ENCODE measurements at regions not wholly inside any gene's neighbourhood (a gene's known extent, or its start where the extent isn't known, plus 50 kb on each side); places are given as distances from the start of the nearest gene placed in this dataset.
"Not testable (repeated sequence)": the region's sequence is repeated elsewhere in the genome, so short reads cannot be mapped to it uniquely, and the experiment has no call there.

DNA sequence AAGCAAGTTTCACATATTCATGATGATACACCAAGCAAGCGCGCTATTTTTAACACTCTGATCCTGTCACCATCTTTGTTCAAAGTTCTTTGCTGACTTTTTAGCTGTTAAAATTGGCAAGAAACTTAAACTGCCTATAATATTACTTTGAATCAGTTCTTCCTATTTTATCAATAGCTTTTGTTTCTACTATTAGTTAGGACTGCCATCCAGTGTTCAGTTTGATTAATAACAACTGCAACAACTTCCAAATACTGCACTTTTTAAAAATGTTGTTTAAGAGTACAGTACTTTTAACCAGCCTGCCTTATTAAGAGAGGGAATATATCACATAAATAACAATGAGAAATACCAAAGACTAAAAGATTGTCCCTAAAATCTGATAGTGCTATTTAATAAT is 614.3 kb downstream of the FAM133A start:
- Histone ChIP-seq H3K27me3 (ENCODE audit: control insufficient read depth in 5 of 5, insufficient read depth in 4 of 5, low read length in 5 of 5) (peaks cover 0 to 4% (median 0%) of the 10 kb centered on the region in 5 donors), H3K27ac (ENCODE audit: low read depth, low read length) (no peak overlapping the region), H3K4me1 (ENCODE audit: control insufficient read depth in 5 of 5, insufficient read depth in 5 of 5, low read length in 5 of 5) (no peaks in the 10 kb centered on the region)

GRCh38 chrX:94288972-94289371 is 615.0 kb downstream of the FAM133A start:
- Histone ChIP-seq H3K4me3 (ENCODE audit: low read depth in 1 of 5, low read length in 5 of 5) (no peak overlapping the region), H3K9me3 (ENCODE audit: control insufficient read depth in 5 of 5, low read length in 5 of 5) (peaks cover 0 to 2% (median 0%) of the 10 kb centered on the region in 5 donors), H3K9ac (ENCODE audit: low read length in 5 of 5) (no peak overlapping the region), H3K27me3 (ENCODE audit: control insufficient read depth in 5 of 5, insufficient read depth in 4 of 5, low read length in 5 of 5) (peaks cover 0 to 4% (median 0%) of the 10 kb centered on the region in 5 donors), H3K36me3 (ENCODE audit: control insufficient read depth in 5 of 5, insufficient read depth in 5 of 5, low read length in 5 of 5) (no peaks in the 10 kb centered on the region), H3K27ac (ENCODE audit: low read depth, low read length) (no peak overlapping the region), H3K4me1 (ENCODE audit: control insufficient read depth in 5 of 5, insufficient read depth in 5 of 5, low read length in 5 of 5) (no peaks in the 10 kb centered on the region)

More for the DNA sequence above, 614.3 kb downstream of the FAM133A start:
- no peaks in the 10 kb centered on the region for H3K36me3 ChIP-seq (ENCODE audit: control insufficient read depth in 5 of 5, insufficient read depth in 5 of 5, low read length in 5 of 5)
- peaks cover 0 to 2% (median 0%) of the 10 kb centered on the region in 5 donors for H3K9me3 ChIP-seq (ENCODE audit: control insufficient read depth in 5 of 5, low read length in 5 of 5)
- no peak overlapping the region for H3K9ac ChIP-seq (ENCODE audit: low read length in 5 of 5)
- no peak overlapping the region for H3K4me3 ChIP-seq (ENCODE audit: low read depth in 1 of 5, low read length in 5 of 5)

DNA sequence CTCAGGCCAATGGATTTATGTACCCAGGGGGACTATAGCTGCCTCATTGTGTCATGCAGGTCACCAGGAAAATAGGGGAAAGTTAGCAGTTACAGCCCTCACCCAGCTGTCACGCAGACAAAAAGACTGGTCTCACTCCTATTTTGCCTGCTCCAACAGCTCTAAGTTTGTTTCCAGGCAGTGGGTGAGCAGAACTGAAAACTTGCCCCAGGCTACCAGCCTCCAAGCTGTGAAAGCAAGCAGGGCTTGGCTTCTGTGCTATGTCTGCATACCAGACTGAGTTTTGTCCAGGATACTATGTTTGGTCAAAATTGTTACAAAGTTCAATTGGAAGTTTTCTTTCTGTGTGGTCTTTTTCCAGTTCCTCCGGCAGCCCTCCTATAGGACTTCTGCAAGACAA is 628.4 kb downstream of the FAM133A start:
- Histone ChIP-seq H3K9me3 (ENCODE audit: control insufficient read depth in 5 of 5, low read length in 5 of 5) (peaks cover 0 to 9% (median 2%) of the 10 kb centered on the region in 5 donors), H3K4me1 (ENCODE audit: control insufficient read depth in 5 of 5, insufficient read depth in 5 of 5, low read length in 5 of 5) (peaks cover 0 to 10% (median 0%) of the 10 kb centered on the region in 5 donors), H3K9ac (ENCODE audit: low read length in 5 of 5) (no peak overlapping the region), H3K36me3 (ENCODE audit: control insufficient read depth in 5 of 5, insufficient read depth in 5 of 5, low read length in 5 of 5) (no peaks in the 10 kb centered on the region), H3K4me3 (ENCODE audit: low read depth in 1 of 5, low read length in 5 of 5) (peak overlapping the region in 1 of 5 donors; percentile 17), H3K27me3 (ENCODE audit: control insufficient read depth in 5 of 5, insufficient read depth in 4 of 5, low read length in 5 of 5) (no peaks in the 10 kb centered on the region), H3K27ac (ENCODE audit: low read depth, low read length) (no peak overlapping the region)

- no peak overlapping the region for H3K27ac ChIP-seq (ENCODE audit: low read depth, low read length)
- H3K36me3 ChIP-seq (ENCODE audit: control insufficient read depth in 5 of 5, insufficient read depth in 5 of 5, low read length in 5 of 5), result no peaks in the 10 kb centered on the region
- H3K4me1 ChIP-seq (ENCODE audit: control insufficient read depth in 5 of 5, insufficient read depth in 5 of 5, low read length in 5 of 5), result no peaks in the 10 kb centered on the region
- H3K9me3 ChIP-seq (ENCODE audit: control insufficient read depth in 5 of 5, low read length in 5 of 5), result no peaks in the 10 kb centered on the region
- H3K4me3 ChIP-seq (ENCODE audit: low read depth in 1 of 5, low read length in 5 of 5), result no peak overlapping the region
- no peak overlapping the region for H3K9ac ChIP-seq (ENCODE audit: low read length in 5 of 5)
- H3K27me3 ChIP-seq (ENCODE audit: control insufficient read depth in 5 of 5, insufficient read depth in 4 of 5, low read length in 5 of 5), result no peaks in the 10 kb centered on the region
Measured at GRCh38 chrX:94329182-94329581, 655.2 kb downstream of the FAM133A start.

DNA sequence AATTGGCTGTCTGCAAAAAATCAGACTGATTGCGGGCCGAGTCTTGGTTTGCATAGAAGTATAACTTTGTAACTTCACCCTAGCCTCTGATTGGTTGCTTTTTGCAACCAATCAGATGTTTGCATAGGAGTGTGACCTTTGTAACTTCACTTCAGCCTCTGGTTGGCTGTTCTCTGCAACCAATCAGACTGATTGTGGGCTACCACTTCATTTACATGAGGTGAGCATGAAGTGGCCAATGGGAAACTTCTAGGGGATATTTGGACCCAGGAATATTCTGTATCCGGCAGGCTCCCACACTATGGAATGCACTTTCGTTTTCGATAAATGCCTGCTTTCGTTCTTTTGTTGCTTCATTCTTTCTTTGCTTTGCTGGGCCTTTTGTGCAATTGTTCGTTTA is 667.7 kb downstream of the FAM133A start:
- H3K27me3 ChIP-seq (ENCODE audit: control insufficient read depth in 5 of 5, insufficient read depth in 4 of 5, low read length in 5 of 5); H3K4me1 ChIP-seq (ENCODE audit: control insufficient read depth in 5 of 5, insufficient read depth in 5 of 5, low read length in 5 of 5); H3K36me3 ChIP-seq (ENCODE audit: control insufficient read depth in 5 of 5, insufficient read depth in 5 of 5, low read length in 5 of 5); H3K27ac ChIP-seq (ENCODE audit: low read depth, low read length); H3K9me3 ChIP-seq (ENCODE audit: control insufficient read depth in 5 of 5, low read length in 5 of 5); H3K9ac ChIP-seq (ENCODE audit: low read length in 5 of 5); H3K4me3 ChIP-seq (ENCODE audit: low read depth in 1 of 5, low read length in 5 of 5): not testable (repeated sequence)

DNA sequence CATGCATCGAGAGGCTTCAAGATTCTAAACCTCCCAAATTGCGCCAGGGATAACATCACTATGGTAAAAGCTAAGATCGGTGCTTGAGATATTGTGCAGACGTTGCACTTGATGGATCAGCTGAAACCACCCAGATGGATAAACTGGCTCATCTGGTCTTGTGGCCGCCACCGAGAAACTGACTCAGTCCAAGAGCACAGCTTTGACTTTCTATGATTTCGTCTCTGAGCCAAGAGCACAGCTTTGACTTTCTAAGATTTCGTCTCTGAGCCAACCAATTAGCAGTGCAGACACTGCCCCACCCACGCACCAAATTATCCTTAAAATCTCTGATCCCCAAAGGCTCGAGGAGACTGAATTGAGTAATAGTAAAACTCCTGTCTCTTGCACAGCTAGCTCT is 687.2 kb downstream of the FAM133A start:
- Histone ChIP-seq H3K9me3 (ENCODE audit: control insufficient read depth in 5 of 5, low read length in 5 of 5) (peaks cover 0 to 5% (median 0%) of the 10 kb centered on the region in 5 donors), H3K27me3 (ENCODE audit: control insufficient read depth in 5 of 5, insufficient read depth in 4 of 5, low read length in 5 of 5) (no peaks in the 10 kb centered on the region), H3K27ac (ENCODE audit: low read depth, low read length) (no peak overlapping the region), H3K4me3 (ENCODE audit: low read depth in 1 of 5, low read length in 5 of 5) (no peak overlapping the region), H3K36me3 (ENCODE audit: control insufficient read depth in 5 of 5, insufficient read depth in 5 of 5, low read length in 5 of 5) (no peaks in the 10 kb centered on the region), H3K9ac (ENCODE audit: low read length in 5 of 5) (no peak overlapping the region), H3K4me1 (ENCODE audit: control insufficient read depth in 5 of 5, insufficient read depth in 5 of 5, low read length in 5 of 5) (no peaks in the 10 kb centered on the region)

GRCh38 chrX:94365736-94366135 is 691.7 kb downstream of the FAM133A start:
- H3K27ac ChIP-seq (ENCODE audit: low read depth, low read length), result no peak overlapping the region
- no peak overlapping the region for H3K9ac ChIP-seq (ENCODE audit: low read length in 5 of 5)
- H3K36me3 ChIP-seq (ENCODE audit: control insufficient read depth in 5 of 5, insufficient read depth in 5 of 5, low read length in 5 of 5), result no peaks in the 10 kb centered on the region
- peaks cover 0 to 8% (median 3%) of the 10 kb centered on the region in 5 donors for H3K27me3 ChIP-seq (ENCODE audit: control insufficient read depth in 5 of 5, insufficient read depth in 4 of 5, low read length in 5 of 5)
- H3K4me1 ChIP-seq (ENCODE audit: control insufficient read depth in 5 of 5, insufficient read depth in 5 of 5, low read length in 5 of 5), result no peaks in the 10 kb centered on the region
- peaks cover 0 to 5% (median 0%) of the 10 kb centered on the region in 5 donors for H3K9me3 ChIP-seq (ENCODE audit: control insufficient read depth in 5 of 5, low read length in 5 of 5)
- H3K4me3 ChIP-seq (ENCODE audit: low read depth in 1 of 5, low read length in 5 of 5), result no peak overlapping the region

- no peaks in the 10 kb centered on the region for H3K4me1 ChIP-seq (ENCODE audit: control insufficient read depth in 5 of 5, insufficient read depth in 5 of 5, low read length in 5 of 5)
- H3K4me3 ChIP-seq (ENCODE audit: low read depth in 1 of 5, low read length in 5 of 5), result no peak overlapping the region
- no peaks in the 10 kb centered on the region for H3K36me3 ChIP-seq (ENCODE audit: control insufficient read depth in 5 of 5, insufficient read depth in 5 of 5, low read length in 5 of 5)
- peaks cover 0 to 8% (median 3%) of the 10 kb centered on the region in 5 donors for H3K27me3 ChIP-seq (ENCODE audit: control insufficient read depth in 5 of 5, insufficient read depth in 4 of 5, low read length in 5 of 5)
- peaks cover 0 to under 1% (median 0%) of the 10 kb centered on the region in 5 donors for H3K9me3 ChIP-seq (ENCODE audit: control insufficient read depth in 5 of 5, low read length in 5 of 5)
- no peak overlapping the region for H3K9ac ChIP-seq (ENCODE audit: low read length in 5 of 5)
- no peak overlapping the region for H3K27ac ChIP-seq (ENCODE audit: low read depth, low read length)
Measured at GRCh38 chrX:94366616-94367015, 692.6 kb downstream of the FAM133A start.

DNA sequence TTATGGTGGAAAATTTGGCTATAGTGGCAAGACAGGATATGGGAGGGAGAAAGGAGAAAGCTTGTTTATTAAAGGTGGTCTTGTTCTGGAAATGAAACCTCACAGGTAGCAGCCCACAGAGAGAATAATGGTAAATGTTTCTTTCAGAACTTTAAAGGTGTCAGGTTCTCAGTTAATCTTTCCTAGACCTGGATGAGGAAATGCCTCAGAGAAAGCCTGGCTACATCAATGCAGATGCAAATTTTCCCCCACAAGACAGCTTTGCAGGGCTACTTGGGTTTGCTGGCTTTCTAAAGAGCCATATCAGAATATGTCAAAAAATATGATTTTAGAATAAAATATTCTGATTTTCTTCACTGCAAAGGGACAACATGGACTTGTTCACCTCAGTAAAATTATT is 715.0 kb downstream of the FAM133A start:
- Histone ChIP-seq H3K27ac (ENCODE audit: low read depth, low read length) (no peak overlapping the region), H3K9ac (ENCODE audit: low read length in 5 of 5) (no peak overlapping the region), H3K27me3 (ENCODE audit: control insufficient read depth in 5 of 5, insufficient read depth in 4 of 5, low read length in 5 of 5) (peaks cover 0 to 2% (median 0%) of the 10 kb centered on the region in 5 donors), H3K36me3 (ENCODE audit: control insufficient read depth in 5 of 5, insufficient read depth in 5 of 5, low read length in 5 of 5) (no peaks in the 10 kb centered on the region), H3K9me3 (ENCODE audit: control insufficient read depth in 5 of 5, low read length in 5 of 5) (peaks cover 0 to 15% (median 7%) of the 10 kb centered on the region in 5 donors), H3K4me1 (ENCODE audit: control insufficient read depth in 5 of 5, insufficient read depth in 5 of 5, low read length in 5 of 5) (no peaks in the 10 kb centered on the region), H3K4me3 (ENCODE audit: low read depth in 1 of 5, low read length in 5 of 5) (no peak overlapping the region)

DNA sequence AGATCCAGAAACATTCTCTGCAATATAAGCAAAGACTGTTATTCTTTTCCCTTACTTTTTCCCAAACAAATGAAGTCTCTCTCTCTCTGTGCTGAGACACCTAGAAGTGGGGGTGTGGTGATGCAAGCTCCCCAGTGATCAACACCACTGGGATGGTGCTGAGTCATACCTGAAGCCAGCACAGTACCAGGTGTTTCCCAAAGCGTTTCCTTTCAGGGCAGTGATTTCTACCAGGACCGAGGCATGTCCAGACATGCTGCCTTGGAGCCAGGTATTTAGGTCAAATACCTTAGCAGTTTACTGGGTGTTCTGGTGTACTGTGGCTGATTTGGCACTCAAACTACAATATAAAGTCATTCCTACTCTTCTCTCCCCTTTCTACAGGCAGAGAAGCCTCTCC is 726.5 kb downstream of the FAM133A start:
- H3K9ac ChIP-seq (ENCODE audit: low read length in 5 of 5), result no peak overlapping the region
- H3K27ac ChIP-seq (ENCODE audit: low read depth, low read length), result no peak overlapping the region
- H3K4me3 ChIP-seq (ENCODE audit: low read depth in 1 of 5, low read length in 5 of 5), result no peak overlapping the region
- H3K9me3 ChIP-seq (ENCODE audit: control insufficient read depth in 5 of 5, low read length in 5 of 5), result peaks cover 0 to 13% (median 6%) of the 10 kb centered on the region in 5 donors
- peaks cover 2 to 9% (median 5%) of the 10 kb centered on the region in 5 donors for H3K27me3 ChIP-seq (ENCODE audit: control insufficient read depth in 5 of 5, insufficient read depth in 4 of 5, low read length in 5 of 5)
- no peaks in the 10 kb centered on the region for H3K4me1 ChIP-seq (ENCODE audit: control insufficient read depth in 5 of 5, insufficient read depth in 5 of 5, low read length in 5 of 5)
- no peaks in the 10 kb centered on the region for H3K36me3 ChIP-seq (ENCODE audit: control insufficient read depth in 5 of 5, insufficient read depth in 5 of 5, low read length in 5 of 5)

DNA sequence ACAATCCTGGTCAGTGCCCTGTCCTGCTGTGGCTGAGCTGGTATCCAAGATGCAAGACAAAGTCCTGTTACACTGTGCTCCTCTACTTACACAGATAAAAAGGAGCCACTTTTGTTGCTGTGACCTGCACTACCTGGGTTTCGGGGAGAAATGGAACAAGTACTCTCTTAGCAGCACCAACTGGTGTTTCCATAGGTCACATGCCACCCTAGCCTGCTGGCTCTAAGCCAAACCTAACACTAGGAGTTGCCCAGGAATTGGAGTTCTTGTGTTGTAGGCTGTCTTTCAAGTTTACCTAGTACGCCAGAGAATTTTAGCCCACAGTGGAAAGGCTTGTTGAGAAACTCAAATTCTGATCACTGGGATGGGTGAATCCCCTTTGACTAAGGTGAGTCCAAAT is 727.4 kb downstream of the FAM133A start:
- H3K36me3 ChIP-seq (ENCODE audit: control insufficient read depth in 5 of 5, insufficient read depth in 5 of 5, low read length in 5 of 5), result no peaks in the 10 kb centered on the region
- no peak overlapping the region for H3K9ac ChIP-seq (ENCODE audit: low read length in 5 of 5)
- H3K4me1 ChIP-seq (ENCODE audit: control insufficient read depth in 5 of 5, insufficient read depth in 5 of 5, low read length in 5 of 5), result no peaks in the 10 kb centered on the region
- no peak overlapping the region for H3K4me3 ChIP-seq (ENCODE audit: low read depth in 1 of 5, low read length in 5 of 5)
- H3K27me3 ChIP-seq (ENCODE audit: control insufficient read depth in 5 of 5, insufficient read depth in 4 of 5, low read length in 5 of 5), result peaks cover 2 to 9% (median 5%) of the 10 kb centered on the region in 5 donors
- H3K27ac ChIP-seq (ENCODE audit: low read depth, low read length), result no peak overlapping the region
- H3K9me3 ChIP-seq (ENCODE audit: control insufficient read depth in 5 of 5, low read length in 5 of 5), result peaks cover 0 to 13% (median 6%) of the 10 kb centered on the region in 5 donors
